ENCODE measurements at regions not wholly inside any gene's neighbourhood (a gene's known extent, or its start where the extent isn't known, plus 50 kb on each side); places are given as distances from the start of the nearest gene placed in this dataset.
"Not testable (repeated sequence)": the region's sequence is repeated elsewhere in the genome, so short reads cannot be mapped to it uniquely, and the experiment has no call there.

DNA sequence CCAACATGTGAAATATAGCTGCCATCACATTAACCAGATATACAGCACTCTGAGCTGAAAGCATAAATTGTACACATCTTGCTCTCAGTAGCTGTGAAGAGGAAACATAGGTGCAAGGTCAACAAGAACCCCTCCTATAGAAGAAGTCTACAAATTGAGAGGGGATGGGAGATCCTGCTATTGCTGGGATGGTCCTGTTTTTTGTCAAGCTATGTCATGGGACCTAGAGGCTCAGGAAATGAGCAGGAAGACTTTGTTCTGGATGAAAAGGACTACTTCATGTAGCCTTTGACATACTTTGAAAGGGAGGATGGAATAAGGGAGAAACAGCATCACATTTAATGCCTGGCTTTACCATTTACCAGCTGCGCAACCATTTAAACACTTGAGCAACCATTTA lies 688.8 kb downstream of the TTLL7 start:
- TF ChIP-seq, protein P1, sequence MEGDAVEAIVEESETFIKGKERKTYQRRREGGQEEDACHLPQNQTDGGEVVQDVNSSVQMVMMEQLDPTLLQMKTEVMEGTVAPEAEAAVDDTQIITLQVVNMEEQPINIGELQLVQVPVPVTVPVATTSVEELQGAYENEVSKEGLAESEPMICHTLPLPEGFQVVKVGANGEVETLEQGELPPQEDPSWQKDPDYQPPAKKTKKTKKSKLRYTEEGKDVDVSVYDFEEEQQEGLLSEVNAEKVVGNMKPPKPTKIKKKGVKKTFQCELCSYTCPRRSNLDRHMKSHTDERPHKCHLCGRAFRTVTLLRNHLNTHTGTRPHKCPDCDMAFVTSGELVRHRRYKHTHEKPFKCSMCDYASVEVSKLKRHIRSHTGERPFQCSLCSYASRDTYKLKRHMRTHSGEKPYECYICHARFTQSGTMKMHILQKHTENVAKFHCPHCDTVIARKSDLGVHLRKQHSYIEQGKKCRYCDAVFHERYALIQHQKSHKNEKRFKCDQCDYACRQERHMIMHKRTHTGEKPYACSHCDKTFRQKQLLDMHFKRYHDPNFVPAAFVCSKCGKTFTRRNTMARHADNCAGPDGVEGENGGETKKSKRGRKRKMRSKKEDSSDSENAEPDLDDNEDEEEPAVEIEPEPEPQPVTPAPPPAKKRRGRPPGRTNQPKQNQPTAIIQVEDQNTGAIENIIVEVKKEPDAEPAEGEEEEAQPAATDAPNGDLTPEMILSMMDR (IDR thresholded peaks at IDR 0.05 in 4 of 5, conservative IDR thresholded peaks at IDR 0.05 in 1 of 5), result not testable (repeated sequence)
- not testable (repeated sequence) for TF ChIP-seq POLR2A (IDR thresholded peaks at IDR 0.05)

Data from gastrocnemius medialis (tissue), 4 donors.